Esophagus (tissue), 2 donors: ENCODE measurements at regions not wholly inside any gene's neighbourhood (a gene's known extent, or its start where the extent isn't known, plus 50 kb on each side); places are given as distances from the start of the nearest gene placed in this dataset.

ENCODE experiments used
- H3K27ac ChIP-seq, 2 donors: one replicate each; pipeline ENCODE4 v1.5.1; 2013; ENCODE audit warnings: low read depth in 2 of 2, mild to moderate bottlenecking in 2 of 2, inconsistent platforms in 1 of 2, low read length in 1 of 2, moderate library complexity in 1 of 2
- H3K27me3 ChIP-seq, 2 donors: one replicate each; pipeline ENCODE4 v1.6.1; 2013; ENCODE audit warnings: low read length in 2 of 2, control low read depth in 1 of 2, mild to moderate bottlenecking in 1 of 2; ENCODE audit not compliant: insufficient read depth in 2 of 2, control insufficient read depth in 1 of 2
- H3K36me3 ChIP-seq, 2 donors: one replicate each; pipeline ENCODE4 v1.6.1; 2013; ENCODE audit warnings: low read length in 1 of 2; ENCODE audit not compliant: control insufficient read depth in 2 of 2, insufficient read depth in 2 of 2
- H3K4me1 ChIP-seq, 2 donors: one replicate each; pipeline ENCODE4 v1.6.1; 2013; ENCODE audit warnings: low read length in 1 of 2; ENCODE audit not compliant: control insufficient read depth in 2 of 2, insufficient read depth in 2 of 2
- H3K4me3 ChIP-seq, 2 donors: one replicate each; pipeline ENCODE4 v1.5.1; 2013; ENCODE audit warnings: low read length in 2 of 2, mild to moderate bottlenecking in 2 of 2, low read depth in 1 of 2, moderate library complexity in 1 of 2
- H3K9me3 ChIP-seq, 2 donors: one replicate each; pipeline ENCODE4 v1.6.1; 2013; ENCODE audit warnings: mild to moderate bottlenecking in 2 of 2, low read depth in 1 of 2, low read length in 1 of 2, moderate library complexity in 1 of 2; ENCODE audit not compliant: control insufficient read depth in 2 of 2, insufficient read depth in 1 of 2
- WGBS, 2 donors: extraction: QIAGEN DNeasy Blood & Tissue Kit; methylation state at CpG; one replicate each; pipeline ENCODE4 v1.1.7; 2013; 5-methylcytosine and 5-hydroxymethylcytosine counted together
- donor health status: healthy with polysubstance abuse.
- donor health status: Bipolar disorder and iron deficiency.

DNA sequence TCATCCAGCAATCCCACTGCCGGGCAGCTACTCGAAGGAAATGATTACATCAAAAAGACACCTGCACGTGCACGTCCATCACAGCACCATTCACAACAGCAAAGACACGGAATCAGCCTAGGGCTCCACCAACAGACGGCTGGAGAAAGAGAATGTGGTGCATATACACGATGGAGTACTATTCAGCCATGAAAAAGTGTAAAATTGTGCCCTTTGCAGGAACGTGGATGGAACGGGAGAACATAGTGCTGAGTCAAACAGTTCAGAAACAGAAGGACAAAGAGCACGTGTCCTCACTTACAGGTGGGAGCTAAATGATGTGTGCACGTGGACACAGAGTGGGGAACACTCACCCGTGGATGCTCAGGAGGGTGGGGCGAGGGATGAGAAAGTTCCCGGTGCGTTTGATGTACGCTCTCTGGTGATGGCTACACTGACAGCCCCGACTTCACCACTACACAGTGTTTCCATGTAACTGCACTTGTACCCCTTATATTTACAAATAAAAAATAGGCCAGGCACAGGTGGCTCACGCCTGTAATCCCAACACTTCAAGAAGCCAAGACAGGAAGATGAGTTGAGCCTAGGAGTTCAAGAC is 92.0 kb downstream of the PDGFA start:
- Histone ChIP-seq H3K4me3 (no peak overlapping the region), H3K27me3 (no peaks in the 10 kb centered on the region), H3K36me3 (no peaks in the 10 kb centered on the region), H3K9me3 (no peaks in the 10 kb centered on the region), H3K4me1 (peaks cover 0 to 6% of the 10 kb centered on the region in 2 donors), H3K27ac (no peak overlapping the region)
- 94% methylated on average over 18 of the region's 18 CpGs for WGBS, 2 donors

DNA sequence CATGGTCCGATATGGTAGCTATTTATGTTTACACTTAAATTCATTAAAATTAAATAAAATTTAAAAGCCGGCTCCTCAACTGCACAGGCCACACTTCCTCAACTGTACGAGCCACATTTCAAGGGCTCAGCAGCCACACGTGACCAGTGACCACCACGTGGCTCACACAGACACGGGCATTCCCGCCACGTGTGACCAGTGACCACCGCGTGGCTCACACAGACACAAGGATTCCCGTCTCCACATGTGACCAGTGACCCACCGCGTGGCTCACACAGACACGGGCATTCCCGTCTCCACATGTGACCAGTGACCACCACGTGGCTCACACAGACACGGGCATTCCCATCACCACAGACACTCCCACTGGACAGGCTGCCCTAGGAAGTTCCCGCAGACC is 91.3 kb downstream of the PDGFA start:
- no peaks in the 10 kb centered on the region for H3K27me3 ChIP-seq
- no peak overlapping the region for H3K4me3 ChIP-seq
- no peaks in the 10 kb centered on the region for H3K9me3 ChIP-seq
- H3K27ac ChIP-seq: no peak overlapping the region
- no peaks in the 10 kb centered on the region for H3K36me3 ChIP-seq
- peaks cover 0 to 6% of the 10 kb centered on the region in 2 donors for H3K4me1 ChIP-seq
- WGBS, 2 donors: 95 to 97% methylated on average over 18 of the region's 18 CpGs

DNA sequence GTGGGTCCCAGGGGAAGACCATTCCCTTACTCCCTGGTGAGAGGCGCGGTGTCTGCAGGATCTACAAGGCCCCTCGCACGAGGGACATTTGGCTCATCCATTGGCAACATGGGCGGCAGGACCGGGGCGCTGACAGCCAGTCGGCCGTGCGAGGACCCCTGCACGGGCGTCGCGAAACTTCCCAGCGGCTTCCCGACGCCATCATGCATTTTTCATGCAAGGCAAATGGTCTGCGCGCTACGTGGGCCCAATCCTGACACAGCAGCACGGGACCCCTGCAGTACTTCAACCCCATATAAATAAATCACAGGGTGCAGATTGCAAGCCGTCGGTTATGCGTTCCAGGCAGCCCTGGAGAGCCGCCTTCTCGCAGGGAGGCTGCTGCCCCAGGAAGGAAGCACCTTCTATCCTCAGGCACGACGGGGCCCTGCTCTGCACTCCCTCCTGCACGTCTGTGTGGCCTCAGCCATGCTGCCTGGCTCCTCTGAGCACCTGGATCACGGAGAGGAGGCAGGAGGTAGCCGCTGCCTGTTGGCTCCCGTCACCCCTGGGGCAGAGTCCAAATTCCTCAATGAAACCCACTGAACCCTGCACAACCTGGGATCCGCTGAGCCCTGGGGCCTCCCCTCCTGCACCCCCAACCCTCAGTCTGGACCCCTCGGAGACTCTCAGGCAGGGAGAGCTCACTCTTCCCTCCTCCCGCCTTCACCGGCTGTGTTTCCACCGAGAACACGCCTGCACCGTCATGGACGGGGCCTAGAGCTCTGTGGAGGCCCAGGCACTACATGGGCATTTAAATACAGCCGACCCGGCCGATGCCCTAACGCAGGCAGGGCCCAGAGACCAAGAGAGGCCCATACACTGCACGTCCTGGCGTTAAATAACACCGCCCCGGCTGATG is 90.5 kb downstream of the PDGFA start:
- no peak overlapping the region for H3K27ac ChIP-seq
- H3K4me3 ChIP-seq: no peak overlapping the region
- H3K9me3 ChIP-seq: no peaks in the 10 kb centered on the region
- H3K27me3 ChIP-seq: no peaks in the 10 kb centered on the region
- WGBS, 2 donors: 91 to 93% methylated on average over 47 to 48 of the region's 48 CpGs
- peaks cover 0 to 6% of the 10 kb centered on the region in 2 donors for H3K4me1 ChIP-seq
- no peaks in the 10 kb centered on the region for H3K36me3 ChIP-seq

DNA sequence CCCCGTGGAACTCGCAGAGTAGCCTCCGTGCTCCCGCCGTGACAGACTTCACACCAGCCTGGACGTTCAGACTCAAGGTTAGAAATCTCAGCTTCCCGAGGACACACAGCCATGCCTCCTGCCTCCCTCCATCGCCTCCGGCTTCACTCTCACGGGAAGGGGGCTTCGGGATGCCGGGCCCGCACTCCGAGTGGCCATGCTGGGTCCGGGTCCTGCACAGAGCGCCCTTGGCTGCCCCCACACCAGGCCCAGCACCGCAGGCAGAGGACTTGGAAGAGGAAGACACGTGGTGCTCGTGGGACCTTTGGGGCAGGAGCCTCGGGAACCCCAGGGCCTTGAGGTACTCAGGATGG is 89.8 kb downstream of the PDGFA start:
- H3K4me1 ChIP-seq: peaks cover 0 to 3% of the 10 kb centered on the region in 2 donors
- H3K27me3 ChIP-seq: no peaks in the 10 kb centered on the region
- no peaks in the 10 kb centered on the region for H3K36me3 ChIP-seq
- no peak overlapping the region for H3K27ac ChIP-seq
- 93% methylated on average over 20 of the region's 20 CpGs for WGBS, 2 donors
- H3K4me3 ChIP-seq: no peak overlapping the region
- H3K9me3 ChIP-seq: no peaks in the 10 kb centered on the region

DNA sequence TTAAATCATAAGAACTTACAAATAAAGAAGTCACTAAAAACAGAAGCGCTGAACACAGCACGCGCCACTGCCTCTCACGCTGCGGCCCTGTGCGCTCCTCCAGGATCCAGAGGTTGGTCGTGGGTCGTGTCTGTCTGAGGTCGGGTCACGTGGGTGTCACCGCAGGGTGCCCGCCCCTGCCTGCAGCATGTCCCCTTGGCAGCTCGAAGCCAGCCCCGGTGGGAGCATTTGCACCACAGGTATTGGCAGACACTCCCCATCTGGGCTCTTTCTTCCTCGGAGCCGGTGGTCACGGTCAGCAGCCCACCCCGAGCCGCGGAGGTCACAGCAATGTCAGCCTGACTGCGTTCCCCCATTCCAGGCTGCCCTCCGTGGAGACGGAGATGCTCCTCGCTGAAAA is 88.6 kb downstream of the PDGFA start:
- 88 to 92% methylated on average over 24 of the region's 24 CpGs for WGBS, 2 donors
- Histone ChIP-seq H3K27me3 (no peaks in the 10 kb centered on the region), H3K9me3 (no peaks in the 10 kb centered on the region), H3K4me3 (no peak overlapping the region), H3K4me1 (peaks cover 0 to under 1% of the 10 kb centered on the region in 2 donors), H3K27ac (no peak overlapping the region), H3K36me3 (no peaks in the 10 kb centered on the region)

DNA sequence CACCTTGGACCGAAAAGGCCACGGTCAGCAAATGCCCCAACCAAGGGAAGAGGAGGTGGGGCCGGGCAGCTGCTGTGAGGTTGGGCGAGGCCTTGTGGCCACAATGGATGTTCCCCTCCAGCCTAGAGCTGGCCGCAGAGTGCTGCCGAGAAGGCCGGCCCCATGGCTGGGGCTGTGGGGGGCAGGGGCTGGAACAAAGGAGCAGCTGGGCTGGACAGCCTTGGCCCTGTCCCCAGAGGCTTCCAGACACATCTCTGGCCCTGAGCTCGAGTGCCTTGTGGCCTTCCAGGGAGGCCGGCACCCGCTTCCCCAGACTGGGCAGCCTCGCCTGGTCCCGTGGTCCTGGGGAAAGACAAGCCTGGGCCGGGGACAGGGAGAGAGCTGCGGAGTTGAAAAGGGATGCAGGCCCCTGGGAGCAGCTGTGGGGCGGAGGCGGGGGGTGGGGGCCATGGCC is 88.0 kb downstream of the PDGFA start:
- Histone ChIP-seq H3K9me3 (no peaks in the 10 kb centered on the region), H3K4me3 (no peak overlapping the region), H3K27ac (no peak overlapping the region), H3K4me1 (peaks cover 0 to 4% of the 10 kb centered on the region in 2 donors), H3K36me3 (no peaks in the 10 kb centered on the region), H3K27me3 (no peaks in the 10 kb centered on the region)
- 78 to 82% methylated on average over 16 of the region's 16 CpGs for WGBS, 2 donors

DNA sequence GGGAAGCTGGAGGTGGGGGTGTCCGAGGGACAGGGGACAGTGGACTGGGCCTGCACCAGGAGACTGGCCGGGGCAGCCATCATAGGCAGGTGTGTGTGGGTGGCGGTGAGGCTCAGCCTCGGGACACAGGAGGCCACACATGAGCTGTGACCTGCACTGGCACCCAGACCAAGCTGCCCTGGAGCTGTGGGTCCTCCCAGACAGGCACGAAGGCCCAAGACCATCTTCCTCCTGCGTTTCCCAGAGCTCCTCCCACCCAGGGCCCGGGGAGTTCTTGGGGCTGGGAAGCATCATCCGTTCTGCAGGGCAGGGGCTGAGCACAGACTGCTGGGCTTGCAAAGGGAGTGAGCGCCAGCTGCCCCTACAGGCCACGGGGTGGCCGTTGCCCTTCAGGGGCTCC is 87.4 kb downstream of the PDGFA start:
- Histone ChIP-seq H3K27me3 (no peaks in the 10 kb centered on the region), H3K9me3 (no peaks in the 10 kb centered on the region), H3K27ac (no peak overlapping the region), H3K4me3 (no peak overlapping the region), H3K36me3 (no peaks in the 10 kb centered on the region), H3K4me1 (peaks cover 0 to 4% of the 10 kb centered on the region in 2 donors)
- WGBS, 2 donors: 89 to 91% methylated on average over 11 of the region's 11 CpGs

DNA sequence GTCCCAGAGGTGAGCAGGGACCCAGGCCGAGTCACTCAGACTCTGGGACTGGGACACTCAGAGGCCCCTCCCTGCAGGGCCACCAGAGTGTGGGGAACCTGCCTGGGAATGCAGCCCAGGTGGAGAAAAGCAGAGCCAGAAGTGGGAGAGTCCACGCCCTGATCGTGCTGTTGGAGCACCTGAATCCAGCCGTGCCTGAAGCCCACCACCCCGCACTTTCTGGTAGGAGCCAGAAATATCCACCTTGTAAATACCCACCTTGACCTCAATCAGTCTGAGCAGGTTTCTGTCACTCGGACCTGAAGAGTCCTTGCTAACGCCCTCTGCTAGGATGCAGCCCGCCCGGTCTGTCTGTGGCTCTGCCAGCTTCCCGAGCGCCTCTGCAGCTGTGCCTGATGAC is 86.7 kb downstream of the PDGFA start:
- Histone ChIP-seq H3K4me3 (no peak overlapping the region), H3K27ac (no peak overlapping the region), H3K9me3 (no peaks in the 10 kb centered on the region), H3K36me3 (no peaks in the 10 kb centered on the region), H3K27me3 (no peaks in the 10 kb centered on the region), H3K4me1 (peaks cover 0 to 4% of the 10 kb centered on the region in 2 donors)
- 82 to 83% methylated on average over 11 of the region's 11 CpGs for WGBS, 2 donors

DNA sequence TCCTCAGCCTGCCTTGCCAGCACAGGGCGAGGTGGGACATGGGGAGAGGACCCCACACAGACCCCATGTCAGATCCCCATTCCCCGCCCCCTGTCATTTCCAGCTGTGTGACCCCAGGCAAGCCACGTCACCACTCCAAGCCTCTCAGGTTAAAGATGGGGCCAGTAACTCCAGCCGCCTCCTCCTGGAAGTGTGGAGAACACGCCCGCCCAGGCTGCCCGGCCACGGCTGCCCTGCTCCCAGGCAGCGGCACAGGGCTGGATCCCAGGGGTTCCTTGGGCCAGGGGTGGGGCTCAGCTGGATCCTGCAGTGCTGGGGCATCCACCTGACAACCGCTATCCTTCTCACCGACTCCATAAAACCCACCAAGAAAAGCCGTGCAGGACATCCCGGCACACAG is 86.1 kb downstream of the PDGFA start:
- no peaks in the 10 kb centered on the region for H3K9me3 ChIP-seq
- H3K27ac ChIP-seq: no peak overlapping the region
- H3K27me3 ChIP-seq: no peaks in the 10 kb centered on the region
- no peaks in the 10 kb centered on the region for H3K36me3 ChIP-seq
- WGBS, 2 donors: 84 to 86% methylated on average over 12 to 13 of the region's 13 CpGs
- peaks cover 0 to 4% of the 10 kb centered on the region in 2 donors for H3K4me1 ChIP-seq
- no peak overlapping the region for H3K4me3 ChIP-seq
